Calu3 (cell line): ENCODE measurements at regions not wholly inside any gene's neighbourhood (a gene's known extent, or its start where the extent isn't known, plus 50 kb on each side); places are given as distances from the start of the nearest gene placed in this dataset.

ENCODE experiments used
- BruUV-seq: library from RNA; stranded (reverse); fragments of 400-500 nt; replicated peaks from 2 replicates; lab custom pipeline; 2021; lab: Mats Ljungman, UMichigan
- CTCF ChIA-PET: fragments of 300-600 bp; sonication (Branson Sonifier 250); formaldehyde crosslinking; loops from one replicate; lab custom pipeline; 2022; ENCODE audit warnings: antibody characterized with exemption; lab: Charles Lee
- DNase-seq: peaks from one replicate; pipeline ENCODE4 v3.0.0; 2022
- H3K27ac Mint-ChIP-seq: one replicate; pipeline ENCODE4 v1.8.0; 2022; ENCODE audit warnings: mixed read lengths; ENCODE audit not compliant: unreplicated experiment
- H3K27me3 Mint-ChIP-seq: one replicate; pipeline ENCODE4 v1.8.0; 2022; ENCODE audit warnings: mixed read lengths; ENCODE audit not compliant: unreplicated experiment
- H3K36me3 Mint-ChIP-seq: one replicate; pipeline ENCODE4 v1.8.0; 2022; ENCODE audit warnings: mild to moderate bottlenecking, moderate library complexity, mixed read lengths; ENCODE audit not compliant: insufficient read depth, unreplicated experiment
- H3K4me1 Mint-ChIP-seq: one replicate; pipeline ENCODE4 v1.8.0; 2022; ENCODE audit warnings: mild to moderate bottlenecking, low read depth, mixed read lengths; ENCODE audit not compliant: unreplicated experiment
- H3K4me3 Mint-ChIP-seq: one replicate; pipeline ENCODE4 v1.8.0; 2022; ENCODE audit warnings: mild to moderate bottlenecking, low read depth, moderate library complexity, mixed read lengths; ENCODE audit not compliant: unreplicated experiment
- H3K9me3 Mint-ChIP-seq: one replicate; pipeline ENCODE4 v1.8.0; 2022; ENCODE audit warnings: low read depth, mixed read lengths; ENCODE audit not compliant: unreplicated experiment
- CTCF ChIP-seq: fragments of 200-600 bp; IDR thresholded peaks from one replicate; pipeline ENCODE4 v1.8.0; 2022; ENCODE audit warnings: antibody characterized with exemption; ENCODE audit not compliant: unreplicated experiment
- intact Hi-C: fragments of 100-400 bp; cut with micrococcal nuclease; formaldehyde crosslinking; loops from one replicate; pipeline ENCODE4 v1.10.0; 2022; ENCODE audit not compliant: unreplicated experiment

GRCh38 chr5:120886351-120886860 lies 422.3 kb downstream of the PRR16 start:
- TF ChIP-seq CTCF: no peak
- intact Hi-C loops: no loop called here
- Mint-ChIP-seq H3K27ac (no peak overlapping the region), H3K36me3 (no peaks in the 10 kb centered on the region), H3K4me1 (no peaks in the 10 kb centered on the region), H3K9me3 (peaks cover 2% of the 10 kb centered on the region), H3K27me3 (no peaks in the 10 kb centered on the region), H3K4me3 (no peak overlapping the region)
- no TSS peak for BruUV-seq
- CTCF ChIA-PET: interaction anchor here (0.6 kb wide), 1 partner anchor 59 kb away, joined by 3 read pairs; no protein-coding TSS in a partner anchor
- DNase-seq: no peak

DNA sequence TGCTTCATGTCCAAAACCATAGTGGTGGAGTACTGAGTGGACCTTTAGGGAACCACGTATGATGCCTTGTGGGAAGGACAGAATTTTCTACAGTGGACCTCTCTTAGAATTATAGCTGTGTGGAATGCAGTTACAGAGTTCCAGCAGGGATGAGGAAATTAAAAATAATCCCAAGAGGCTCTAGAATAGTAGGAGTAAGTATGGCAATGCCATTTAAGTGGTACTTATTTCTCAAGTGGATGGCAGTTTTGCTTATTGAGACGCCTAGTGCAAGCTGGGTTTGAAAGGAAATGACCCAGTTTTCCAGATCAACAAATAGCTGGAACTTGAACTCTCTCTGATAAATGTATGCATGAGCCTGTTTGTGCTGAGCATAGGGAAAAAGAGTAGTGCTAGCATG lies 431.6 kb downstream of the PRR16 start:
- H3K9me3 Mint-ChIP-seq: peaks cover 6% of the 10 kb centered on the region
- no peak for DNase-seq
- intact Hi-C loops: no loop called here
- no peaks in the 10 kb centered on the region for H3K36me3 Mint-ChIP-seq
- H3K4me1 Mint-ChIP-seq: no peaks in the 10 kb centered on the region
- CTCF ChIA-PET: no interaction called here
- no peaks in the 10 kb centered on the region for H3K27me3 Mint-ChIP-seq
- no peak overlapping the region for H3K4me3 Mint-ChIP-seq
- no TSS peak for BruUV-seq
- no peak for TF ChIP-seq CTCF
- no peak overlapping the region for H3K27ac Mint-ChIP-seq

- H3K4me3 Mint-ChIP-seq: no peak overlapping the region
- no peaks in the 10 kb centered on the region for H3K4me1 Mint-ChIP-seq
- peak; percentile 13 for DNase-seq
- no peak overlapping the region for H3K27ac Mint-ChIP-seq
- CTCF ChIA-PET: interaction anchor here (1.3 kb wide), 1 partner anchor 10 kb away, joined by 4 read pairs; no protein-coding TSS in a partner anchor
- intact Hi-C loops: no loop called here
- H3K9me3 Mint-ChIP-seq: no peaks in the 10 kb centered on the region
- no peak for TF ChIP-seq CTCF
- no TSS peak for BruUV-seq
- H3K27me3 Mint-ChIP-seq: no peaks in the 10 kb centered on the region
- H3K36me3 Mint-ChIP-seq: no peaks in the 10 kb centered on the region
These were observed 437.1 kb downstream of the PRR16 start for GRCh38 chr5:120901199-120901598.

DNA sequence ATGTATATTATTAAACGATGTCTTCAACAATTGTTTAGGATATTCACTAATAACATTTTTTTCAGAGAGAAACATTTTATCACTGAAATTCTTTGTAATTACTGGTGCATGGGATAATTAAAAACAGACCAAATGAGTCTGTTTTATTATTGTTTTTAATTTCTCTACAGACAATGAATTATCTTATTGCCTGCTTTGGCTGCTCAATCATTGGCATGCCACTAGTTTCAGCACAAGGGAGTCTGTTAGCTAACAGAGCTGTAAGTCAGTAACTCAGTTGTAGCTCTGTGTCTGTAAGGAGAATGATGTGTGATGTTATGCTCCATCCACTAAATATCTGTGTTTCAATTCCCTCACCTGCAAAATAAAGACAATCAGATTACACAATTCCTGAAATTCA lies 443.9 kb downstream of the PRR16 start:
- Mint-ChIP-seq H3K36me3 (no peaks in the 10 kb centered on the region), H3K4me3 (no peak overlapping the region), H3K4me1 (no peaks in the 10 kb centered on the region), H3K27me3 (no peaks in the 10 kb centered on the region), H3K27ac (no peak overlapping the region), H3K9me3 (no peaks in the 10 kb centered on the region)
- intact Hi-C loops: no loop called here
- DNase-seq: no peak
- CTCF ChIA-PET: no interaction called here
- BruUV-seq: no TSS peak
- TF ChIP-seq CTCF: no peak
